IPS DF 19.7 (cell line): ENCODE measurements at regions not wholly inside any gene's neighbourhood (a gene's known extent, or its start where the extent isn't known, plus 50 kb on each side); places are given as distances from the start of the nearest gene placed in this dataset.

Experiments used
- DNase-seq: peaks from one replicate; pipeline ENCODE4 v3.0.0-alpha.2; 2013; ENCODE audit warnings: low read depth, low spot score

- DNase-seq, result no peak
These were observed 136.2 kb downstream of the HMX1 start for GRCh38 chr4:8735236-8736089.

- DNase-seq, result no peak
These were observed 138.9 kb downstream of the HMX1 start for GRCh38 chr4:8732681-8733243.

- no peak for DNase-seq
These were observed 139.5 kb downstream of the CPZ start for GRCh38 chr4:8732092-8732491.

- DNase-seq, result no peak
These were observed 138.8 kb downstream of the CPZ start for GRCh38 chr4:8731364-8731763.

GRCh38 chr4:8730681-8731080, 138.1 kb downstream of the CPZ start:
- no peak for DNase-seq

GRCh38 chr4:8730159-8730558, 137.6 kb downstream of the CPZ start:
- DNase-seq, result no peak

- no peak for DNase-seq
These were observed 137.0 kb downstream of the CPZ start for GRCh38 chr4:8729408-8730149.

GRCh38 chr4:8728536-8729407, 136.2 kb downstream of the CPZ start:
- DNase-seq, result no peak

- no peak for DNase-seq
These were observed 135.3 kb downstream of the CPZ start for GRCh38 chr4:8727546-8728510.

- DNase-seq, result no peak
These were observed 134.6 kb downstream of the CPZ start for GRCh38 chr4:8727131-8727530.

GRCh38 chr4:8726344-8726851, 133.8 kb downstream of the CPZ start:
- no peak for DNase-seq

- DNase-seq, result no peak
These were observed 133.3 kb downstream of the CPZ start for GRCh38 chr4:8725845-8726244.

GRCh38 chr4:8725071-8725841, 132.7 kb downstream of the CPZ start:
- no peak for DNase-seq

GRCh38 chr4:8724436-8725070, 132.0 kb downstream of the CPZ start:
- no peak for DNase-seq

- DNase-seq, result no peak
These were observed 130.8 kb downstream of the CPZ start for GRCh38 chr4:8723222-8723980.

GRCh38 chr4:8722556-8722955, 130.0 kb downstream of the CPZ start:
- DNase-seq, result no peak

GRCh38 chr4:8721621-8722020, 129.1 kb downstream of the CPZ start:
- no peak for DNase-seq

- no peak for DNase-seq
These were observed 126.9 kb downstream of the CPZ start for GRCh38 chr4:8719421-8719820.
